ENCODE measurements at regions not wholly inside any gene's neighbourhood (a gene's known extent, or its start where the extent isn't known, plus 50 kb on each side); places are given as distances from the start of the nearest gene placed in this dataset.

DNA sequence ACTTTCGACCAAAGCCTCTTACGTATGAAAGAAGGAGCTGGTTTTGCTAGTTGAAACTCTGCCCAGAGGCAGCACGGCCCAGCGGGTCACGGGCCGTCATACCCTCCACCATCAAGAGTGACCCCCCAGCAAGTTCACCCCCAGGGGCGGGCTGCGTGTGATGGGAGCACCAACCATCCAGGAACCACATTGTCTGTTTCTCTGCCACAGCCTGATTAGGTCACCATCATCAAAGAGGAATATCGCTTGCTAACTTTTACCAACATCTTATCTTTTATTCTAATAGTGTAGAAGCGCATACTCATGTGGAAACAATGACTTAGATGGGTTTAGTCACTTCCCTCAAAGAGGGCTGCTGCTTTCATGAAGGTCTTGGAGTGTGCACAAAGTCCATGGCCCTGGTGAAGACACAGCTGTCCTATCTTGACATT, 116.6 kb upstream of the SMIM21 start:
- DNase-seq (ENCODE audit: low read depth in 2 of 2) = no peak

DNA sequence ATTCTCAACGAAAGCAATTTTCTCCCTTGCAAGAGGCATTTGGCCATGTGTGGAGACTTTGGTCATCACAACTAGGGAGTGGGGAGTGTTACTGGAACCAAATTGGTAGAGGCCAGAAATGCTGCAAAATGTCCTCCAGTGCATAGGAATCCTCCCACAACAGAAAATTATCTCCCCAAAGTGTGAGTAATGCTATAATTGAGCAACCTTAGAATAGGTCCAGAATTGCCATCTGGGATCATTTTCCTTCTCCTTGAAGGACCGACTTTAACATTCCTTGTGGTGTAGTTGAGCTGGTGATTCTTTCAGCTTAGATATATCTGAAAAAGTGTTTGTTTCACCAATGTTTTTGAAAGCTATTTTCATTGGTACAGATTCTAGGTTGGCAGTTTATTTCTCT, 111.2 kb upstream of the SMIM21 start:
- peak; percentile 73 to 76 for DNase-seq (ENCODE audit: low read depth in 2 of 2)

DNA sequence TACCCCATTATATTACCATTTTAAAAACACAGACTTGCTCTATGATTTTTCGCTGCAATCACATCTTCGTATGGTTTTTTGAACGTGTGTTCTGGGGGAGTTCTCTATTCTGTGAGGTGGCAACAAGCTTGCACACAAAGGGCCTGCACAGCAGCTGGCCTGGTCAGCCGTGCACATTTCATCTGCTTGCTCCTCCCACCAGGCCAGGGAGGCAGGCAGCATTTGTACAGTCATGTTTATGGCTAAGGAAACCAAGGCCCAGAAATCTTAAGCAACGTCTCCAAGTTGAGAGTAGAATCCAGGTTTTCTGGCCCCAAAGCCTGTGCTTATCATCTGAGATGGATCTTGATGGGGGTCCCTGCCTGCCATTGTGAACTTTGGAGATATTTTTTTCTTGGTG, 106.4 kb upstream of the SMIM21 start:
- no peak for DNase-seq (ENCODE audit: low read depth in 2 of 2)

DNA sequence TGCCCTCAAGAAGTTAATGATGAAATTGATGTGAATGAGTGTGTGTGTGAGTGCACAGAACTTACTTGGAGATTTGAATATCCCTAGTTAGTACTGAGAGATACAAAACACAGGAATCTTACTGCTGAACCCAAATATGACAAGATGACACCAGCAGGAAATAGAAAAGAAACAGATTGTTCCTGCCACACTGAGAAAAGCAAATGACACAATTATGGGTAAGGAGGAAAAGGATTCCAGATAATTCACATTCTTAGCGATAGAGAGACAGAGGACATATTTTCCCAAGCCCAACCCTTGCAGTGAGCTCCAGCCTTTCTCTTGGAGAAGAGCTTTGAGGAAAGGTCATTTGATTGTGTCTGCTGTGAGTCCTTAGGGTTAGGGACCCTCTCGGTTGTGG, 105.7 kb upstream of the SMIM21 start:
- DNase-seq (ENCODE audit: low read depth in 2 of 2) = no peak

DNA sequence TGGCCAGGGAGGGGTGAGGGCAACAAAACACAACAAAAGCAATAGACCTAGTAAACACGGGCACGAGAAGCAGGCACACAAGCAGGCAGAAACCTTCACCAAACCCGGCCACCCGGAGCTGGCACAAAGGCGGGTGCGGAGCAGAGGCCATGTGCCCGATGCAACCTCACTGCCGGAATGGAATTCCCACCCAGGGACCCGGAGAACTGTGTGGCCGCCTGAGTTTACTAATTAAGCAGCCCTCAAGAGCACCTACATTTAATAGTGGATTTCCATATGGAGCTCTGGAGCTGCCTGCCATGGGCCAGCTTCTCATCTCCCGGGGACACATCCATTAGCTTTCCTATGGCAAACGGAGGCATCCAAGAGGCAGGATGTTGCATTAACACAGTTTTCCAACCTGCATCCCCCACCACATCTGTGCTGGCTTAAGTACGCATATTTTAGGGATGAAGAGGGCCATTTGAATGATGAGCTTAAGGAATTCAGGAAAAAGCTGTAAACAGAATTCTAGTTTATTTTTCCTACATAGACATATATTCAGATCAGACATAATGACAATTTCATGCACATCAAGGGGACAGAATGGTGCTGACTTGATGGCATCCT, 104.5 kb upstream of the SMIM21 start:
- DNase-seq (ENCODE audit: low read depth in 2 of 2) = no peak

DNA sequence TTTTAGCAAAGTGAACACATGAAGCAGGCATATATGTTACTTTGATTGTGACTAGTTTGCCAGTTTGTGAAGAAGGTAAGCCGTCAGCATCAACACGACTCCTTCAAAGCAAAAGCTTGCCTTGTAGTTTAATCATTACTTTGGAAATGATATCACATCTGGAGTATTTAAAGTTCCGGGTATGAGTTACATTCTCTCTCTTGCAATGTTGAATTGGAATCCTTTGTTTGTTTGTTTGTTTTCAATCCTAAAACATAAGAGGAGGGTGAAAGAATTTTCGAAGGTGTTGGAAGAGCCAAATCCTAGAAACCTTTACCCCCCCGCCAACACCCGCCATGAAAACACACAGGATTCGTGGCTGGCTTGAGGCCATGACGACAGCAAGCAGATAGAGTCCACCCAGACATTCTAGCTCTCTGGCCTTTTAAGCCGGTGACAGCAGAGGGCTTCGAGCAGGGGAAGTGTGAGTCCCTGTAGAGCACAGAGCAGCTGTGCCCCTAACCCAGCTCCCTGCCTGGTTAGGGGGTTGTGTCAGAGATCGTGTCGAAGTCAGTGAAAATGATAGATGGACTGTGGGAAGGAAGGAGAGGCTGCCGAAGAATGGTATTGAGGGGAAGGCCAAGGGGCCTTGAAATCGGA, 103.8 kb upstream of the SMIM21 start:
- DNase-seq (ENCODE audit: low read depth in 2 of 2) = no peak

DNA sequence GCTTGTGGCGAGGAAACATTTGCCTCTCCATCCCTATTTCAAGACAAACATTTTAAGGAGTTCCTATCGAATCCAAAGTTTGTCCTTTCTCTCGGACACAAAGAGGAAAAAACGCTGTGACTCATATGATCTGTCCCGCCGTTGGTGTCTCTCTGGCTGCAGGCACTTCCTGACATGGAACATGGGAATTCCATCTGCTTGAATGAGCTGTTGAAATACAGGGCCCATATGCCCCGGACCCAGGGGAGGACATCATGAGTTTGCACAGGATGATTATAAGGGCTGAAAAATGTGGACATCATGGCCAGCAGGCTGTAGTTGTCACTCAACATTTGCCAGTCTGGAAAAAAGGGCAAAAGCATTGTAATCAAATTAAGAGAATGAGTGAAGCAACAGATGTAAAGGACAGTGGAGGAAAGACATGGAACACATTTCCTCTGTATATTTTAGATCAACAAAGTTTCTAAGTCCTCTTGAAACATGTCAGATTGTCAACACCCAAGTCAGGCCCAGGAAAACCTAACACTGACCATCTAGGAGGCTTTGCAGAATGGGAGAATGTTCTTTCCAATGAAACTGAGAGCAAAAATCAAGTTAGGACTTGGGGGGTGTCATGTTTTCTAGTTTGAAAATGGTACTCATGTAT, 103.2 kb upstream of the SMIM21 start:
- no peak for DNase-seq (ENCODE audit: low read depth in 2 of 2)

DNA sequence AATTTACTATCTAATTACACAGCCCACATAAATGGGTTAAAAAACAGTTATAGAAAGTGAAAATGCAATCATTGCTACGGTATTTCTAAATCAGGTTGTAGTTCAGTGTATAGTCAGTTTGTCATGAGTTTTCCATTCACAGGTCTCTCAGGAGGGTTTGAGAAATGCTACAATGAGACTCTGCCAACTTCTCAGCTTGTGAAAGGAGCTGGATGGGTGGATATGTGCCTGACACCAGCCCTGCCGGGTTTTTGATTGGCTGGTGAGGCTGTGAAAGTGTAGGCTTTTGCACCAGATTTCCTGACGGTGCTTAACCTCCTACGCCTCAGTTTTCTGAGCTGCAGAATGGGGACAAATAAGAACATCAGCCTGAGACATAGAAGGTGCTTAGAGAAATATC, 102.6 kb upstream of the SMIM21 start:
- no peak for DNase-seq (ENCODE audit: low read depth in 2 of 2)

DNA sequence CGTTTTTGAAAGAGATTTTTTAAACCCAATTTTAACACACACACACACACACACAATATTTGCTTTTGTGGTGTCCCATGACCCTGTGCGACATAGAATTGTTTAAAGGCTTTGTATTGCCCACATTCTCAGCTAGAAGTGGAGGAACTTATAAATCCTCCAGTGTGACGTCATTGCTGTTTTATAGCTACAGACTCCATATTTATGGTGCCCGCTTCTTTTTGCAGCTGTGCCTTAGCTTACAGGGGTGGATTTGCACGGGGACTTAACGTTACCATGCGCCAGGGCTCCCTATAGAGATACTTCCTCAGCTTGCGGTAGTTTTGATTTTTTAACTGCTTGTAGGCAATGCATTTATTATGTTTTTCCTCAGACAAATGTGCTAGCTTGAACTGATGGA, 101.9 kb upstream of the SMIM21 start:
- no peak for DNase-seq (ENCODE audit: low read depth in 2 of 2)

DNA sequence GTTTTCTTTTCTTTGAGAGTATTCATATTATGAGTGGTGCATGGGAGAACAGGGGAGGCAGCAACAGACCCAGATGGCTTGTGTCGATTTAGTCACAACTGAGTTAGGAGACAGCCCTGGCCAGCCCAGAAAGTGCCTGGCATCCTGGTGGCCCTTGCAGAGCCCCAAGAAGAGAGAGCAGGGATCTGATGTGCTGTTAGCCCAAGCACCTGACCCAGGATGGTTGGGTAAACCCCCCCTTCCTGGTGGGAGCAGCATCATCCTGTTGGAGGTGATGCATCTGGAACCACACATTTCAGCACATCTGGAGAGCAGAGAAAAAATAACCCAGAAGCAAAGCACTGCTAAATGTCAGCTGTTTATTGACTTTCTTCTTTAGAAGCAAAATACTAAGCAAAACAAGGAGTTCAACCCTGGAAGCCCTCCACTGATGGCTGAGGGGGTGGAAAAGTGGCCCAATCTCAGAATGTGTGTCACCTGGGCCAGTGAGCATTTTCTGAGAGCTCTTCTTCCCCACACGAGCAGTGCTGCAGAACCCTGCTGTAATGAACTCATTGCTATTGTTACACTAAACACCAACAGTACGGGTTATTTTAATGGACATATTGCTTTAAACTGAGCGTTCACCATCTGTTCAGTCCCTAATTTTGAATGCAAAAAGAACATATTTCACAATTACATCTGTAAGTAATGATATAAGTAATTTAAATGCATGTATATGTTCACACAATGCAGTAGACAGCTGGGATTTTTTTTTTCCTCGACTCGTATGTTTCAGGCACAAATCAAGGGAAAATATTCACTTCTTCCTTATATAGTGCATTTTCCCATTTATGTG, 100.6 kb upstream of the SMIM21 start:
- DNase-seq (ENCODE audit: low read depth in 2 of 2) = no peak

DNA sequence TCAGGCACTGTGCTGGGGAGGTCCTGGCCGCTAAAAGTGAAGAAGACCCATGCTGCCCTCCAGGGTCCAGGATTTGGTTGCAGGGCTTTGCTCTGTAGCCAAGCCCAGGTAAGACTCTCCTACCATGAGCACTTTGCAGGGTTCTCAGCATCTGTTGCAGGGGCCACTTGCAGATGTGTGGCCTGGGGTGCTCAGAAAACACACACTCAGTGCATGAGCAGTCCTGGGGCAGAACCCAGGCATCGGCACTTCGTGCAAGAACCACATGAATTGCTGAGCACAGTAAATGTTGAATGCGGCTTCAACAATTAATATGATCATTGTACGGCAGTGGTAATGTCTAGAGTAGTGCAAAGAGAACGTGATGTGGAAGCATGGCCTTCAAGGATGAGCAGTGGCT, 98.5 kb upstream of the SMIM21 start:
- no peak for DNase-seq (ENCODE audit: low read depth in 2 of 2)

DNA sequence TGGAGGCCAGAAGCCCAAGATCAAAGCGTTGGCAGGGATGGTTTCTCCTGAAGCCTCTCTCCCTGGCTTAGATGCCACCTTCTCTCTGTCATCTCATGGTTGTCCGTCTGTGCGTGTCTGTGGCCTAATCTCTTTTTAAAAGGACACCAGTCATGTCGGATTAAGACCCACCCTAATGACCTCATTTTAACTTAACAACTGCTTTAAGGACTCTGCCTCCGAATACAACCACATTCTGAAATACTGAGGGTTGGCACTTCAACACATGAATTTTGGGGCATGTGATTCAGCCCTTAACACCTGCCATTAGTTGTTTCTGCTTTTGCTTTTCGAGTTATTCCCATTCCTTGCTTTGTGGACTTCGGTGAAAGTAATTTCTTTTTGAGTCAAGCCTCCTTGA, 97.8 kb upstream of the SMIM21 start:
- no peak for DNase-seq (ENCODE audit: low read depth in 2 of 2)

DNA sequence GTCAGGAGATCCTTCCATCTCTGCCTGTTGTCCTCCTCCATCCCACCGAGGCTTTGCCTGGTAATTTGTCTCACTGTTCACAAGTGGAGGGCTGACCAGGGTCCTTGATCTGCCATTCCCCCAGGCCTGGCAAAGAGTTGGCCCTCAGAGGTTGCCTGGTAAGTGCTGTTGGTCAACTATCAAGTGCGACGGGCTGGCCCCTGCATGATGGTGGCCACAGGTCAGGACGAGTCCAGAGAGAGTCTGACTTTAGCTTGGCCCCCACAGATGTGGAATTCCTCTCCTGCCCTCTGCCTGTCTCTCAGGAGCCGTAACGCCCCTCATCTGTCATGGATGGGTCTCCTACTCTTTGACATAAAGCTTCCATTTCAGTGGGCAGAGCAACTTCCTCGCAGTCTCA, 97.3 kb upstream of the SMIM21 start:
- no peak for DNase-seq (ENCODE audit: low read depth in 2 of 2)

DNA sequence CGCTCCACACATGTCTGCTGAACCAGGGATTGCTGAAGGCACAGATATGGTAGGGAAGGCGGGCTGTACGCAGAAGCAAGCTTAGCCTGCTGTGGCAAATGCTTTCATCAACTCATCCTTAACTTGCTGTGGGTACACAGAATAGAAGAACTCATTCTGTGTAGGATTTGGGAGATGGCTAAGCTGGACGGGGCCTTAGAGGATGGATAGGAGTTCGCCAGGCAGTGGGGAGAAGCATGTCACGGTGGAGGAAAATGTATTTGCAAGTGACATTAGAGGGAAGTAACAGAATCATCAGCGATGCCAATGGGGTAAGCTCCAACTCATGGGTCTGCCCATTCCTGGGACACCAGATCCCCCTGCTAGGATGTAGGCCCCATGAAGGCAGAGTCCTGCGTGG, 96.7 kb upstream of the SMIM21 start:
- no peak for DNase-seq (ENCODE audit: low read depth in 2 of 2)

DNA sequence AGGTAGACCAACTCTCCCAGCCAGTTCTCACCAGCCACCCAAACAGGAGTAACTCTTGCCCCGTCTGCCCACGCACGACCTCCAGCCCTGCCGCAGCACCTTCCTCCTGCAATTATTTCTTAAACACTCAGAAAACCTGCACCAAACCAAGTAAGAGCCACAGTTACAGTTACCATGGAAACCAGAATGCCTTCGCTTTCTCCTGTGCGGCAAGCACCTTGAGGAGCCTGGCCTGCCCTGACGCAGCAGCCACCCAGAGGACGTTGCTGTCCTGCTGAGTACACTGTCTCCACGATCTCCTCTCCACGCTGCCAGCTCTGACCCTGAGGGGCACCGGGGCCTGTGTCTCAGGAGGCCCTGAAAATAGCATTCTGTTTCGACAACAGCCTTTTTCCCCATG, 94.3 kb upstream of the SMIM21 start:
- DNase-seq (ENCODE audit: low read depth in 2 of 2) = no peak

DNA sequence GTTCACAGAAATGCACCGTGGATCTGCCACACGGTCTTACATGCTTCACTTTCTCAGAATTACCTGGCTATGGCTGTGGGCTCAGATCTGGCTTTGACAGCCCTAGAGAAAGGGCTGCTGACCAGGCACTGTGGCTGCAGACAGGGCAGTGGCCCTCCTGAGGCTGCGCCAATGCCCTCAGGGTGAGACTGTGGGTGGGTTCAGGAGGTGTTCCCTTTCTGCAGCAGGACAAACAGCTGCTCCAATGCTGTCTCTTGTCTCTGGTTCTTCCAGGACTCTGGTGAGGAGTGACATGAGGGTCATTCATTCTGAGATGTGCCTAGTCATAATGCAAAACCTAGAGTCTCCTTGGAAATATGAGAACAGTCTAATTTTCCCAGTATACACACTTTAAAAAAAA, 90.5 kb upstream of the SMIM21 start:
- DNase-seq (ENCODE audit: low read depth in 2 of 2) = no peak

DNA sequence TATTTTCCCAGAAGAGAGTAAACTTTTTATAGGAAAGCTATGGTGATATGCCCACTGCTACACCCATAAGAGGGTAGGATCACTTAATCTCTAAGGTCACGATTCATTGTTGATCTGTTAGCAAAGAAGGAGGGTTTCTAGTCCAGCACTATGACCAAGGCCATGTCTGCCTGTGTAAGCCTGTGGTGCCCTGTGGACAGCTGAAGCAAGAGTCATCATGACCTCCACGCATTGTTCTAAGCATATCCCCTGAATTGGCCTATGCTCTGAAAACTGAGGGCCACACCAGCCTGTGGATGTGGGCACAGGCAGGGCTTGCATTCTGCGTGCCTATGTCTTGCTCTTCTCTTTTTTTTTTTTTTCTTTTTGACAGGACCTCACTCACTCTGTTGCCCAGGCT, 89.8 kb upstream of the SMIM21 start:
- DNase-seq (ENCODE audit: low read depth in 2 of 2) = no peak

DNA sequence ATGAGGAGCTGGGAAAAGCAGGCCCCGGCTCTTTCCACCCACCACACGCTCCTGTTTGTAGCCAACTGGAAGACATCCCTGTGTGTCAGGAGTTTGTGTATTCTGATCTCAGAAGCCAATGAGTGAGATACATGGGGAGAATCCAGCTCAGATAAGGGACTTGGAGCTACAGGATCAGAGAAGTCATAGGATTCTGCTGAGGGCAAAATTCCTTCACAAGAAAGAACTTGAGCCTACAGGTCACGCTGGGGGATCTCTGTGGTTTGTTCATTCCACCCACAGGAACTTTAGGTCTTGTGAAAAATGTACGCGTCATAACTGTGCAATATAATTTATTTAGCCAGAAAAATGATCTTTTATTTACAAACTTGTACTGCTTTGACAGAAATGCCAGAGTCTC, 80.1 kb upstream of the SMIM21 start:
- no peak for DNase-seq (ENCODE audit: low read depth in 2 of 2)

DNA sequence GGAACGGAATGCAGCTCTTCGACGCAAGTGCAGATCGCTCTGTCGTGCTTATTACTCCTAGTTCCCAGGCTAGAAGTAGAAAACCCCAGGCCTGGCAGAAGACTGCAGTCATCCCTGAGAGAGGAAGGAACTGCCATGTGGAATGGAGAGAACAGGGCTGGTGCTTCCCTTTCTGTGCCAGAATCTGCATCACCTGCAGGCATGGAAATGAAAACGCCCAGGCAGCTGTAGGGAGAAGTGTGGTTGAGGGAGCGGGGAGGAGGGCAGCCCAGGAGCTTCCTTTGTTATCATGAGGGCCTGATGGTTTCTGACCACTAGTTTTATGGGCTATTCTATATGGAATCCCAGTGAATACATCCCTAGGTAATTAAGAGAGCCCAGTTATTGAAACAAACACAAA, 79.4 kb upstream of the SMIM21 start:
- DNase-seq (ENCODE audit: low read depth in 2 of 2) = no peak

DNA sequence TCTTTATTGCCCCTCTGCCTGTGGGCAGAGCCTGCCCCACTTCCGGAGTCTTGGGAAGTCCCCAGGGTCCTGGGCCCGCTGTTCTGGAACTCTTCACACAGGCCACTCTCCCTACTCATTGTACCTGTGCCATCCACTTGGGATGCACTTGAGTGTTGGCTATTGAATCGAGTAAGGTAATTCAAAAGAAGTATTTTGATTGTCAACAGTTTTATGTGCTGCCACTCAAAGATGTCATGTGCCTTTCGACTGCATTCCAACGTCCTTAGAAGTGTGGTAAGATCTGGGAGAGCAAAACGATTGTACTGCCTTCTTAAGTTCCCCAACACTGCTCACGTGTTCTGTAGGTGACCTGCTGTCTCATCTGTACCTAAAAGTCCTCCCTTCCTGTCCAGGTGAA, 77.0 kb upstream of the SMIM21 start:
- no peak for DNase-seq (ENCODE audit: low read depth in 2 of 2)

DNA sequence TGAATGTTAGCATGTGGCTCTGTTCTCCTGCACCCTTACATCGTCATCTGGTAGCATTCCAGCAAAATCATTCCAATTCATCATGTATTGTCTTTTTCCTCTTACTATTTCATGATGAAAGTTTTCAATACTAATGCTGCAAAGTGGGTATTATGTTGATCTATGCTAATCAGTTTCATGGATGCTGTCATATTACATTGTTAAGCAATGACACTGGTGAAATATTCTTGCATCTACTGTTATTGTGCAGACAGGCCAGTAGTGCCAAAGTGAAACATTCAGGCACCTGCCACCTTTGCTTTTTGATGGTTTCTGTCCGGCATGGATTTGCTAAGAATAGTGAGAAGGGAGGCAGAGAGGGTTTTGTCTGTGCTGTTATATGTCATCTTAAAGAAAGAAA, 76.1 kb upstream of the SMIM21 start:
- DNase-seq (ENCODE audit: low read depth in 2 of 2) = no peak

DNA sequence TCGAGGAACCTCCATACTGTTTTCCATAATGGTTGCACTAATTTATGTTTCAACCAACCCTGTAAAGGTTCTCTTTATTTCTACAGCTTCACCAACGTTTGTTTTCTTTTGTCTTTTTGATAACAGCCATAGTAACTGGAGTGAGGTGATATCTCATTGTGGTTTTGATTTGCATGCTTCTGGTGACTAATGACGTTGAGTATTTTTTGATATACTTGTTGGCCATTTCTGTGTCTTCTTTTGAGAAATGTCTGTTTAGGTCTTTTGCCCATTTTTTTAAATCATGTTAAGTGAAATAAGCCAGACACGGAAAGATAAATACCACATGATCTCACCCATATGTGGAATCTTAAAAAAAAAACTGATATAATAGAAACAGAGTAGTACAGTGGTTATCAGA, 74.8 kb upstream of the SMIM21 start:
- DNase-seq (ENCODE audit: low read depth in 2 of 2) = no peak

DNA sequence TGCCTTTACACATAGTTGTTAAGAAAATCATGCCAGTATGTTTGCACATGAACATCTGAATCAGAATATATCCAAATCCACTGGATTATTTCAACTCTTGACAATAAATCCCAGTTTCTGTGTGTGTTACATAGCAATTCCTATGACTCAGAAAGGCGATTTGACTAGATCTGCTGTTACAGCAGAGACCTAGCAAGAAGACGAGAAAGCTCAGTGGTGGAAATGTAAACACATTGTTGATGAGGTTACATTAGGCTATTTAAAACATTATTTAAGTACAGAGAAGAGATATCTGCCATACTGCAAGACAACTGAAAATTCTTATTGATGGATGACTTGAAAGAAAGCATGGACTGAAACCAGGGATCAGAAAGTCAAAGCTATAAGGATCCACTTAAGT, 73.0 kb upstream of the SMIM21 start:
- no peak for DNase-seq (ENCODE audit: low read depth in 2 of 2)

Data from fibroblast of skin of left biceps (primary cell).